ENCODE measurements at regions not wholly inside any gene's neighbourhood (a gene's known extent, or its start where the extent isn't known, plus 50 kb on each side); places are given as distances from the start of the nearest gene placed in this dataset.

DNA sequence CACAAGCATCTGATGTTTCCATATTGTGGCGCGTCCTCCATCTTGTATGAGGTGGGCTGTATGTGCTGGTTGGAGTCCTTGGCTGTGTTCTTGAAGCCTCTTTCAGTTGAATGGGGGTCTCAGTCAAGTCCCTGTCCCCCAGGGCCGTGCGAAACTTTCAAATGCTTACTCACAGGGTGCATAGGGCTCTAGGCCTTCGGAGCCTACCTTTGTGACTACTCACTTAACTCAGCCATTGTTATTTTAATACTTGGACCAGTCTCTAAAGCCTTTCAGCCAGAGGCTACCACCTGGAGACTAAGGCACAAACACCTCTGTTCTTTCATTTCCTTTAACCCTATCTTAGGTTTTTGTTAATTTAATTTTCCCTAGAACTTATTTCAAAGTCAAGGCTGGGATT is 785.9 kb downstream of the GATA3 start:
- TF ChIP-seq, protein P1, sequence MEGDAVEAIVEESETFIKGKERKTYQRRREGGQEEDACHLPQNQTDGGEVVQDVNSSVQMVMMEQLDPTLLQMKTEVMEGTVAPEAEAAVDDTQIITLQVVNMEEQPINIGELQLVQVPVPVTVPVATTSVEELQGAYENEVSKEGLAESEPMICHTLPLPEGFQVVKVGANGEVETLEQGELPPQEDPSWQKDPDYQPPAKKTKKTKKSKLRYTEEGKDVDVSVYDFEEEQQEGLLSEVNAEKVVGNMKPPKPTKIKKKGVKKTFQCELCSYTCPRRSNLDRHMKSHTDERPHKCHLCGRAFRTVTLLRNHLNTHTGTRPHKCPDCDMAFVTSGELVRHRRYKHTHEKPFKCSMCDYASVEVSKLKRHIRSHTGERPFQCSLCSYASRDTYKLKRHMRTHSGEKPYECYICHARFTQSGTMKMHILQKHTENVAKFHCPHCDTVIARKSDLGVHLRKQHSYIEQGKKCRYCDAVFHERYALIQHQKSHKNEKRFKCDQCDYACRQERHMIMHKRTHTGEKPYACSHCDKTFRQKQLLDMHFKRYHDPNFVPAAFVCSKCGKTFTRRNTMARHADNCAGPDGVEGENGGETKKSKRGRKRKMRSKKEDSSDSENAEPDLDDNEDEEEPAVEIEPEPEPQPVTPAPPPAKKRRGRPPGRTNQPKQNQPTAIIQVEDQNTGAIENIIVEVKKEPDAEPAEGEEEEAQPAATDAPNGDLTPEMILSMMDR (IDR thresholded peaks at IDR 0.05; ENCODE audit: insufficient read depth, low read length), result no peak
- no peak for TF ChIP-seq POLR2AphosphoS5 (IDR thresholded peaks at IDR 0.05; ENCODE audit: low read depth)
- TF ChIP-seq SPI1 (IDR thresholded peaks at IDR 0.05; ENCODE audit: borderline replicate concordance, low read depth), result no peak

Data from HL-60 (cell line).